D721Med (cell line): ENCODE measurements at regions not wholly inside any gene's neighbourhood (a gene's known extent, or its start where the extent isn't known, plus 50 kb on each side); places are given as distances from the start of the nearest gene placed in this dataset.

Experiments used
- DNase-seq: peaks from one replicate; pipeline ENCODE4 v3.0.0; 2011; ENCODE audit warnings: low spot score; ENCODE audit not compliant: insufficient read length
- FAIRE-seq: peaks from 2 replicates; lab custom pipeline; 2011; peaks lifted over from hg19 to GRCh38; lab: Jason Lieb, UNC
- TF ChIP-seq, protein P1 (sequence below): IDR thresholded peaks from 2 replicates; pipeline ENCODE4 v1.5.1; 2012; ENCODE audit warnings: mild to moderate bottlenecking, control low read depth; ENCODE audit not compliant: insufficient read depth; ENCODE audit errors: missing control alignments

DNA sequence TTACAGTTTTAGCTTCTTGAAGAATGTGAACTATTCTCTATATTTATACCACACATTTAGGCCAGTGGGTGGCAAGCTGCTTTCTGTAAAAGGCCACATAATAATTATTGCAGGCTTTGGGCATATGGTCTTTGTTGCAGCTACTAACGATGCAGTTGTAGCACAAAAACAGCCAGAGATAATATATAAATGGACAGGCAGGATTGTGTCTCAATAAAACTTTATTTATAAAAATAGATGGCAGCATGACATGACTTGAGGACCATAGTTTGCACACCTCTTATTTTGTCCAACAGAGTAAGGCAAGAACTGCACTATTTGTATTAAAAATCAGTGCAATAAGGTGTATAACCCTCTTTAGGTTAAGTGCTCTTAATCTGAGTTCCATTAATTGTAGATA lies 415.0 kb downstream of the ANXA1 start:
- no peak for DNase-seq
- FAIRE-seq, result no peak
- TF ChIP-seq, protein P1, sequence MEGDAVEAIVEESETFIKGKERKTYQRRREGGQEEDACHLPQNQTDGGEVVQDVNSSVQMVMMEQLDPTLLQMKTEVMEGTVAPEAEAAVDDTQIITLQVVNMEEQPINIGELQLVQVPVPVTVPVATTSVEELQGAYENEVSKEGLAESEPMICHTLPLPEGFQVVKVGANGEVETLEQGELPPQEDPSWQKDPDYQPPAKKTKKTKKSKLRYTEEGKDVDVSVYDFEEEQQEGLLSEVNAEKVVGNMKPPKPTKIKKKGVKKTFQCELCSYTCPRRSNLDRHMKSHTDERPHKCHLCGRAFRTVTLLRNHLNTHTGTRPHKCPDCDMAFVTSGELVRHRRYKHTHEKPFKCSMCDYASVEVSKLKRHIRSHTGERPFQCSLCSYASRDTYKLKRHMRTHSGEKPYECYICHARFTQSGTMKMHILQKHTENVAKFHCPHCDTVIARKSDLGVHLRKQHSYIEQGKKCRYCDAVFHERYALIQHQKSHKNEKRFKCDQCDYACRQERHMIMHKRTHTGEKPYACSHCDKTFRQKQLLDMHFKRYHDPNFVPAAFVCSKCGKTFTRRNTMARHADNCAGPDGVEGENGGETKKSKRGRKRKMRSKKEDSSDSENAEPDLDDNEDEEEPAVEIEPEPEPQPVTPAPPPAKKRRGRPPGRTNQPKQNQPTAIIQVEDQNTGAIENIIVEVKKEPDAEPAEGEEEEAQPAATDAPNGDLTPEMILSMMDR, result no peak

DNA sequence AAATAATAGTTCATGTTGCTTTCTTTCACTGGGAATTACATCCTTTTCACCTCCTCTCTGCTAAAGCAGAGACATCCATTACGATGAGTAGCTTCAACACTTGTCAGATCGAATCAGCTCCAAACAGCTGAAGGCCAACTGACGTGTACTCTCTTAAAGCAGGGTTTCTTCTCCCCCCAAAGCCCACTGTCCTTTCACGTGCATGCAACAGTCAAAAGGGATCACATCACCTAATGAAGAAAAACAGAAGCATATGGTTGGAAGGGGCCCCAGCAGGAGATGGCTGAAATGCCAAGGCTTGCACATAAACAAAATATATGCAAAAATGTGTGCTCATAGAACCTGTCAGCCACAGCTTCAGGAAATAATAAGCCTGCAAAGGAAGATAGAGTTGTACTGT lies 421.6 kb downstream of the ANXA1 start:
- DNase-seq, result no peak
- TF ChIP-seq, protein P1, result no peak

DNA sequence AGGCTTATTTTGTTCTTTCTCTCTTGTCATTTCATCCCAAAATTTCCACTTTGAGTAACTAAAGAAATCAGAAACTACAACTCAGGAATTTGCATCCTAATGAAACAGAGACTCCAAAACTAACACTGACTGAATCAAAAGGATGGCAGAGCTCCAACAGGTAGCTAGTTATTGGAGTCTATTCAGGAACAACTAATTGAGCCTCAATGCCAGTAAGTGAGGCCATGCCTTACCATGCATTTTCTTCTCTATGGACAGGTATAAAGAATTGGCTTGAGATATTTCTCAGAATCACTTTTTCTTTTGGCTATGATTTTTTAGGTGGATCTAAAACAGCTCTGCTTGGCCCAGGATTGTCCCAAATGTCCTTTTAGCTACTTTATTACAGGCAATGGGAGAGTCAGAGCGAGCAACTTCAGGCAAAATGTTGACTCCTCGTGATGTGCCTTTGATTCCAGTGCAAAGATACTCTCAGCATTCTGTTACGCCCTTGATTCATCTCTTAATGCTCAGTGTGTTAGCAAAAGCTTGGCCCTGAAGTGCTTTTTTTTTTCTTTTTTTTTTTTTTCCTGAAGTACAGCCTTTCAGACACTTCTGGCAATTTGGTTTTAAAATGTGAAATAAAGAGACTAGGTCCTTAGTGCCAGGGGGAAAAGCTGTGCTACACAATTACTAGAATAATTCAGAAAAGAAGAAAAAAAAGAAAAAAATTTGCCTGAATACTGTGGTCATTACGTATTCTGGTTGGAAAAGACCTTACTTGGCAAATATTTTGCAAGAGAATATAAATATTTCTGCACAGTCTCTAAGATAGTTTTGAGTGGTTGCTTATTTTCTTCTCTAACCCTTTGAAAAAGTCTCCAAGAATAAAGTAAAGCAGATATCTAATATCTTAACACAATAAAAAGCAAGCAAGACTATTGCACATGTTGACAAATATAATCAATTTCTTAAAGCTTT lies 423.7 kb downstream of the ANXA1 start:
- DNase-seq, result no peak
- FAIRE-seq, result no peak
- TF ChIP-seq, protein P1, result no peak

More for the DNA sequence above, 421.6 kb downstream of the ANXA1 start:
- no peak for FAIRE-seq

DNA sequence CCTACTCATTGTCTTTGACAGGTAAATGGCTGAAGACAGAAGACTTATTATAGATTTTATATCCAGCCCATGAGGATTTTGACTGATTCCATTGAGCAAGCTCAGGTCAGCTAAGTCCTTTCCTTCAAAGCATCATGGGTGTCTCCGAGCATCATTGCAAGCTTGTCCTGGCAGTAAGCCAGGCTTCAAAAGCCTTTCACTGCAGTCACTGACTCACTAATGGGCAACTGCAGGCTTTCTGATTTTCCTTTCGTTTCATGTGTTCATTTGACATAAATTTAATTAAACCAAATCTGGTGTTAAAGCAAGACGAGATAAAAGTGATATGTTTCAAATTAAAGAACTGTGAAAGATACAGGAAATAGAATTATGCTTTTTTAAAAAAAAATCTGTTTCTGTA lies 426.2 kb downstream of the ANXA1 start:
- TF ChIP-seq, protein P1, result no peak
- FAIRE-seq (no peak), DNase-seq (no peak)

DNA sequence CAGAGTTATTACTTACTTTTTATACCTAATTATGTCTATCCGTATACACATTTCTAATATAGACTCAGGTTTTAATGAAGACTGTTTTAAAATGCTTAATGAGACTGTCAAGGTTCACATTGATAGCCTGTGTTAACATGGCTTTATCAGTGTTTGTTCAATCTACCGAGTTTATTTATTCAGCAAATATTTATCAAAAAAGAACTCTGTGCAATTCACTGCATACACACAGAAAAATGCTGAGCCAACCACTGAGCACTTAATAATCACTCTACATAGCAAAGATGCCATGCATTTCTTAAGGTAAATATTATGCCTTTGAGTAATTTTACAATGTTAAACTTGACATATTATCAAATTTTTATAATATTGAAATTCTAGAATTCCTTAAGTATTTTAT lies 428.2 kb downstream of the ANXA1 start:
- FAIRE-seq (no peak), DNase-seq (no peak)
- TF ChIP-seq, protein P1, result no peak

DNA sequence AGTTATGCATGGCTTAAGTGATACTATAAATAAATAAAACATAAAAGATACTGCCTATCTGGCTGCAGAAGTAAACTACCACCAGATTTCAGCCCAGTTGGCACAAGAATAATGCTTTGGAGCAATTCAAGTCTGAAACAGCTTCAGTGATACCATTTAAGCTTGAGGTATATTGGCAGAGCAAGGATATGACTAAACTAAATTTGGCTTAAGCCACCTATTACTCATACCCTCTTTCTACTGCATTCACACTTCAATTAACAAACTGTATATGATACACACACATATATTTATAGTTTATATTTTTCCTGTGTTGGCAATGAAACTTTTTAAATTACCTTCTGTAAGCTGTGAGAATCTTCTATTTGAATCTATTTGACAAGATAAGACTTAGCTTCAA lies 431.9 kb downstream of the ANXA1 start:
- TF ChIP-seq, protein P1, result no peak
- DNase-seq, result no peak
- FAIRE-seq, result no peak

DNA sequence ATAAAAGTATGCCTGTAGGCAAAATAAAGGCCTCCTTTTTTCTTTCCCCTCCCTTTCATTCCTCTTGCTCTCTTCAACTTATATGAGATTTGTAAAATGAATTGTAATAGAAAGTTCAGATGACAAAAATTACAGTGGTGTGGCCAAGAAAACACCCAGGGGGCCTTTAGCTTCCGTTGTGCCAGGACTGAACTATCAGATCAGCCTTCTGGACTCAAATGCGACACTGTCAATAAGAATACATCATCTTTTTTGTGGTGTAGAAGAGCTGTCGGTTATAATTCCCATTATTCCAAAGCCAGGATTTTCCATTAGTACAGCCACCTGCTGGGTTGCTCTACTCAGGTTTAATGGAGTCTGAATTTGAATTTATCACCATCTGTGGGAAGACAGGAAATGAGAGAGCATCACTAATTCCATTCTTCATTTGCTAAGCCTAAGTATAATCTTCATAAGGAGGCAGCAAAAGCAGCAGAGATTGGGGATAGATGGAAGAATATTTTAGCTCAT lies 443.4 kb downstream of the ANXA1 start:
- FAIRE-seq (no peak), DNase-seq (no peak)
- TF ChIP-seq, protein P1, result no peak
